Osteocyte (in vitro differentiated cells): ENCODE measurements at regions not wholly inside any gene's neighbourhood (a gene's known extent, or its start where the extent isn't known, plus 50 kb on each side); places are given as distances from the start of the nearest gene placed in this dataset.

Experiments used
- DNase-seq: peaks from one replicate; pipeline ENCODE4 v3.0.0; 2021; ENCODE audit warnings: mixed read lengths; ENCODE audit not compliant: unreplicated experiment; ENCODE audit errors: extremely low spot score
- H3K27ac Mint-ChIP-seq: one replicate; pipeline ENCODE4 v1.8.0; 2021; ENCODE audit warnings: mild to moderate bottlenecking, mixed read lengths; ENCODE audit not compliant: unreplicated experiment
- H3K27me3 Mint-ChIP-seq: one replicate; pipeline ENCODE4 v1.8.0; 2021; ENCODE audit warnings: mixed read lengths; ENCODE audit not compliant: unreplicated experiment
- H3K36me3 Mint-ChIP-seq: one replicate; pipeline ENCODE4 v1.8.0; 2021; ENCODE audit warnings: mixed read lengths; ENCODE audit not compliant: unreplicated experiment
- H3K4me1 Mint-ChIP-seq: one replicate; pipeline ENCODE4 v1.8.0; 2021; ENCODE audit warnings: mixed read lengths; ENCODE audit not compliant: unreplicated experiment
- H3K4me3 Mint-ChIP-seq: one replicate; pipeline ENCODE4 v1.8.0; 2021; ENCODE audit warnings: mild to moderate bottlenecking, moderate library complexity, mixed read lengths; ENCODE audit not compliant: unreplicated experiment
- H3K9me3 Mint-ChIP-seq: one replicate; pipeline ENCODE4 v1.8.0; 2021; ENCODE audit warnings: mixed read lengths; ENCODE audit not compliant: unreplicated experiment
- CTCF ChIP-seq: fragments of 200-600 bp; sonication (generic); IDR thresholded peaks from 2 replicates; pipeline ENCODE4 v1.5.0; 2021; ENCODE audit warnings: antibody characterized with exemption, mild to moderate bottlenecking, moderate library complexity

- Mint-ChIP-seq H3K4me1 (no peaks in the 10 kb centered on the region), H3K27ac (no peak overlapping the region), H3K9me3 (peaks cover 11% of the 10 kb centered on the region), H3K27me3 (peaks cover 19% of the 10 kb centered on the region), H3K36me3 (no peaks in the 10 kb centered on the region), H3K4me3 (no peak overlapping the region)
- no peak for DNase-seq
- TF ChIP-seq CTCF: no peak
These were observed 73.4 kb upstream of the FOXE1 start for GRCh38 chr9:97779608-97780007.

- H3K36me3 Mint-ChIP-seq: no peaks in the 10 kb centered on the region
- no peak for TF ChIP-seq CTCF
- H3K9me3 Mint-ChIP-seq: peaks cover 11% of the 10 kb centered on the region
- peaks cover 11% of the 10 kb centered on the region for H3K27me3 Mint-ChIP-seq
- no peak overlapping the region for H3K27ac Mint-ChIP-seq
- no peak overlapping the region for H3K4me3 Mint-ChIP-seq
- DNase-seq: peak; percentile 32
- H3K4me1 Mint-ChIP-seq: no peaks in the 10 kb centered on the region
These were observed 71.1 kb upstream of the FOXE1 start for GRCh38 chr9:97781902-97782301.

GRCh38 chr9:97786341-97786740, 66.7 kb upstream of the FOXE1 start:
- TF ChIP-seq CTCF: no peak
- no peak overlapping the region for H3K27ac Mint-ChIP-seq
- peaks cover 10% of the 10 kb centered on the region for H3K27me3 Mint-ChIP-seq
- no peaks in the 10 kb centered on the region for H3K36me3 Mint-ChIP-seq
- H3K9me3 Mint-ChIP-seq: no peaks in the 10 kb centered on the region
- H3K4me1 Mint-ChIP-seq: no peaks in the 10 kb centered on the region
- H3K4me3 Mint-ChIP-seq: no peak overlapping the region
- DNase-seq: peak; percentile 40

- no peaks in the 10 kb centered on the region for H3K4me1 Mint-ChIP-seq
- peak; percentile 71 for DNase-seq
- H3K27me3 Mint-ChIP-seq: peaks cover 9% of the 10 kb centered on the region
- no peaks in the 10 kb centered on the region for H3K9me3 Mint-ChIP-seq
- H3K27ac Mint-ChIP-seq: no peak overlapping the region
- no peak for TF ChIP-seq CTCF
- no peaks in the 10 kb centered on the region for H3K36me3 Mint-ChIP-seq
- H3K4me3 Mint-ChIP-seq: no peak overlapping the region
These were observed 65.5 kb upstream of the FOXE1 start for GRCh38 chr9:97787551-97787950.

GRCh38 chr9:97788763-97789663, 64.0 kb upstream of the FOXE1 start:
- H3K4me1 Mint-ChIP-seq: no peaks in the 10 kb centered on the region
- peaks cover 3% of the 10 kb centered on the region for H3K27me3 Mint-ChIP-seq
- peak; percentile 36 for DNase-seq
- no peak for TF ChIP-seq CTCF
- H3K27ac Mint-ChIP-seq: no peak overlapping the region
- H3K36me3 Mint-ChIP-seq: no peaks in the 10 kb centered on the region
- no peak overlapping the region for H3K4me3 Mint-ChIP-seq
- no peaks in the 10 kb centered on the region for H3K9me3 Mint-ChIP-seq
